GM20000 (cell line): ENCODE measurements at regions not wholly inside any gene's neighbourhood (a gene's known extent, or its start where the extent isn't known, plus 50 kb on each side); places are given as distances from the start of the nearest gene placed in this dataset.

Experiments
- DNase-seq: peaks from one replicate; pipeline ENCODE4 v3.0.0; 2012; ENCODE audit warnings: low spot score
- TF ChIP-seq, protein P1 (sequence below): IDR thresholded peaks from 2 replicates; pipeline ENCODE4 v1.5.1; 2012; ENCODE audit warnings: mild to moderate bottlenecking, control low read depth; ENCODE audit errors: extremely low read depth, missing control alignments

GRCh38 chr10:126783806-126784557 lies 113.5 kb upstream of the C10orf90 start:
- no peak for DNase-seq
- TF ChIP-seq, protein P1, sequence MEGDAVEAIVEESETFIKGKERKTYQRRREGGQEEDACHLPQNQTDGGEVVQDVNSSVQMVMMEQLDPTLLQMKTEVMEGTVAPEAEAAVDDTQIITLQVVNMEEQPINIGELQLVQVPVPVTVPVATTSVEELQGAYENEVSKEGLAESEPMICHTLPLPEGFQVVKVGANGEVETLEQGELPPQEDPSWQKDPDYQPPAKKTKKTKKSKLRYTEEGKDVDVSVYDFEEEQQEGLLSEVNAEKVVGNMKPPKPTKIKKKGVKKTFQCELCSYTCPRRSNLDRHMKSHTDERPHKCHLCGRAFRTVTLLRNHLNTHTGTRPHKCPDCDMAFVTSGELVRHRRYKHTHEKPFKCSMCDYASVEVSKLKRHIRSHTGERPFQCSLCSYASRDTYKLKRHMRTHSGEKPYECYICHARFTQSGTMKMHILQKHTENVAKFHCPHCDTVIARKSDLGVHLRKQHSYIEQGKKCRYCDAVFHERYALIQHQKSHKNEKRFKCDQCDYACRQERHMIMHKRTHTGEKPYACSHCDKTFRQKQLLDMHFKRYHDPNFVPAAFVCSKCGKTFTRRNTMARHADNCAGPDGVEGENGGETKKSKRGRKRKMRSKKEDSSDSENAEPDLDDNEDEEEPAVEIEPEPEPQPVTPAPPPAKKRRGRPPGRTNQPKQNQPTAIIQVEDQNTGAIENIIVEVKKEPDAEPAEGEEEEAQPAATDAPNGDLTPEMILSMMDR, result no peak

DNA sequence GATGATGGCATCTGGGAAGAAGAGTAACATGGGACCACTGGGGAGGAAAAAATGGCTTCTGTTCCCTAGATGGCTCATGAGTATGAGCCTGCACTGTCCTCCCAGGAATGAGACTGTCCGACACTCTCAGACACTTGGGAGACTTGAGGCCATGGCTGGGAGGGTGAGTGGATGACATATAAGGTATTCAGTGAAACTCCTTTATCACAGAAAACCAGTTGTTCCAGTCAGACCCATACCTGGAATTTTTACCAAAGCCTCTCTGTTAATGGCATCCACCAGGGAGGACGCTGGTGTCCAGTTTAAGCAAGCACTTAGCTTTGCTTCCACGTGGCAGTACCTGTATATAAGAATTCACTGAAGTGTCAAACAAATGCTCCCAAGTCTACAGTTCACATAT lies 116.7 kb upstream of the C10orf90 start:
- TF ChIP-seq, protein P1, result no peak
- DNase-seq, result no peak

DNA sequence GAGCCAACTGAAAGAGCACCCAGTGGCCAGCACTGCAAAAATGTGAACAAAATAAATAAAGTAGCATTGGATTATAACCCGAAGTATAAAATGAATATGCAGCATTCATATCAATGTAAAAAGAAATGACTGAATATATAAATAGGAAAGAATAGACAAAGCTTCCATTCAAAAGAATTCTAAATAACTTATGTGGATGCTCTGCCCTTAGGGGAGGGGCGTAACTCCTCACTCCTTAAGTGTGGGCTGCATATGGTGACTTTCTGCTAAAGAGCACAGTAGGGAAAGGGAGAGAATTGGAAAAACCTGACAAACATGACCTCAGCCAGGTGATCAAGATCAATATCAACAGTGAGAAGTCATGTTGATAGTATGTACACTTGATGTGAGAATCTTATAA lies 109.9 kb upstream of the DOCK1 start:
- no peak for DNase-seq
- TF ChIP-seq, protein P1, result no peak

- TF ChIP-seq, protein P1, result no peak
- no peak for DNase-seq
These were observed 106.6 kb upstream of the DOCK1 start for GRCh38 chr10:126798649-126799048.

DNA sequence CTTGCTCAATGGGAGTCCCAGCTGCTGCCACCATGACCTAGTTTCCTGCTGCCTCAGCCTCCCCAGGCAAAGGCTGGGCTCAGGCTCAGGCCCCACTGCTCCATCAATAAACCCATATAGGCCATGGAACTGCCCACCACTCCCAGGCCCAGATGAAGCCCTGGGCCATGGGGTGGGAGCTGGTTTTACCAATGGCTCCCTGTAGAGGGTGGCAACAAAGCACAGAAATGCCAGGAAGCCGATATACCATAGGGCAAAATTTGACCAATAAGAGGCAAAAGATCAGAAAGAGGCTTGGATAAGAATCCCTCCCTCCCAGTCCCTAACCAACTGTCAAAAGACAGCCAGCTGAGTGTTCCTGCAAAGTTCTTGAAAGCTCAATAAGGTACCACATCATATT lies 101.8 kb upstream of the DOCK1 start:
- TF ChIP-seq, protein P1, result no peak
- no peak for DNase-seq

DNA sequence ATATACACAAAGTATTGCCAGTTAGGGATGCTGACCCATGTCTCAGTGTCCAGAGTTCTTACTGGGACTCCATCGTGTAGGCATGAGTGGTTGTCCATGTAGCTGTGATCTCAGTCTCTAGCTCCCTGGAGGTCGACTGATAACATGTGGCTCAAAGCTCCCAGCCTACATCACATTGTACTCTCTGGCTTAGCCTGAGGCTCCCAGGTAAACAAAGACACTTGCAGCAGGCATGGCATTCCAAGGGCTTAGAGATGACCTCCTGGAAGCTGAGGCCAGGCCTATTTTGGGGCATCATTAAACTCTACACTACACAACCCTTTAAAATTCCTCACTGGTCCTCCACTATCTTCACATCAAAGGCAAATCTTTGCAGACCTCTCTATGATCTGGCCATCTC lies 100.8 kb upstream of the DOCK1 start:
- TF ChIP-seq, protein P1, result no peak

DNA sequence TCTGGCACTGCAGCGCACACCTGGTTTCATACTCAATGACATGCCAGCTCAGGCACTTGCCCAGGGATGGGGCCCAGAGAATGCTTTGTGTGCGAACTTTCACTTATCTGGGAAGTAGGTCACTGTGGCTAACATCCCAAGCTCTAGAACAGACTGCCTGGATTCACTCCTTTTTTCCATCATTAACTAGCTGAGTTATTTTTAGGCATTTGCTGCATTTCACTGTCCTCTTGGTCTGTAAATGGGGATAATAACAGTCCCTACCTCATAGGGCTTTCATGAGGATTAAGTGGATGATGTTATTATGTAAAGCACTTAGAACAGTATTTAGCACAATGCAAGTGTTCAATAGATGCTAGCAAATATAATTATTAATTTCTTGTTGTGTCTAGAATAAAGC lies 98.7 kb upstream of the DOCK1 start:
- TF ChIP-seq, protein P1, result no peak
- no peak for DNase-seq

More for the DNA sequence above, 100.8 kb upstream of the DOCK1 start:
- no peak for DNase-seq
